Stomach (tissue), 8 donors: ENCODE measurements at regions not wholly inside any gene's neighbourhood (a gene's known extent, or its start where the extent isn't known, plus 50 kb on each side); places are given as distances from the start of the nearest gene placed in this dataset.

ENCODE experiments used
- DNase-seq, 2 donors: peaks; one replicate each; pipeline versions ENCODE4 v3.0.0 to v3.0.0-alpha.2; 2013 to 2019
- H3K27ac ChIP-seq, 5 donors: fragments of 200-600 bp in 4 of 5; sonication (generic) in 4 of 5; one replicate each; pipeline ENCODE4 v1.5.1; 2013 to 2019; ENCODE audit warnings: mild to moderate bottlenecking in 1 of 5, moderate library complexity in 1 of 5
- H3K27me3 ChIP-seq, 3 donors: fragments of 200-600 bp; sonication (generic); one replicate each; pipeline ENCODE4 v1.5.1; 2017 to 2019; ENCODE audit warnings: mixed run types in 1 of 3
- H3K36me3 ChIP-seq, 4 donors: fragments of 200-600 bp; sonication (generic); 1 replicate in 3 of 4; 2 replicates in 1 of 4; pipeline ENCODE4 v1.5.1; 2016 to 2019
- H3K4me1 ChIP-seq, 4 donors: fragments of 200-600 bp; sonication (generic); one replicate each; pipeline ENCODE4 v1.5.1; 2016 to 2019
- H3K4me3 ChIP-seq, 4 donors: fragments of 200-600 bp; sonication (generic) in 3 of 4; one replicate each; pipeline ENCODE4 v1.5.1; 2016 to 2019; ENCODE audit warnings: mild to moderate bottlenecking in 1 of 4
- H3K9me3 ChIP-seq, 4 donors: fragments of 200-600 bp; sonication (generic); one replicate each; pipeline ENCODE4 v1.5.1; 2016 to 2019
- EP300 ChIP-seq: sonication (generic); formaldehyde crosslinking; IDR thresholded peaks from one replicate; pipeline ENCODE4 v1.6.1; 2017; ENCODE audit warnings: antibody characterized with exemption
- POLR2A ChIP-seq, 4 donors: fragments of 450-650 bp; IDR thresholded peaks; one replicate each; pipeline ENCODE4 v1.6.1; 2016; ENCODE audit warnings: antibody characterized with exemption in 4 of 4, control low read depth in 2 of 4, mild to moderate bottlenecking in 1 of 4, moderate library complexity in 1 of 4
- POLR2AphosphoS5 ChIP-seq, 3 donors: sonication (generic); formaldehyde crosslinking; IDR thresholded peaks; one replicate each; pipeline ENCODE4 v1.6.1; 2016; ENCODE audit warnings: antibody characterized with exemption in 3 of 3
- WGBS, 5 donors: extraction: QIAGEN DNeasy Blood & Tissue Kit in 3 of 5; methylation state at CpG; one replicate each; pipeline versions ENCODE4 v1.1.5 to v1.1.7; 2013 to 2018; 5-methylcytosine and 5-hydroxymethylcytosine counted together
- intact Hi-C: fragments of 100-400 bp; cut with DNase I; formaldehyde crosslinking; loops from one replicate; pipeline ENCODE4 v1.15.1; 2023; ENCODE audit warnings: low total_unique reads
- TF ChIP-seq, protein P1 (sequence below), 7 experiments: fragments of 450-650 bp in 4 of 7; fragments of 200-600 bp in 3 of 7; sonication (generic) in 3 of 7; IDR thresholded peaks; one replicate each; pipeline ENCODE4 v1.5.1; 2016 to 2019; ENCODE audit warnings: antibody characterized with exemption in 7 of 7, control low read depth in 2 of 7, mild to moderate bottlenecking in 1 of 7
- donor health status: healthy with polysubstance abuse.
- donor health status: Bipolar disorder and iron deficiency.
- donor health status: healthy.

DNA sequence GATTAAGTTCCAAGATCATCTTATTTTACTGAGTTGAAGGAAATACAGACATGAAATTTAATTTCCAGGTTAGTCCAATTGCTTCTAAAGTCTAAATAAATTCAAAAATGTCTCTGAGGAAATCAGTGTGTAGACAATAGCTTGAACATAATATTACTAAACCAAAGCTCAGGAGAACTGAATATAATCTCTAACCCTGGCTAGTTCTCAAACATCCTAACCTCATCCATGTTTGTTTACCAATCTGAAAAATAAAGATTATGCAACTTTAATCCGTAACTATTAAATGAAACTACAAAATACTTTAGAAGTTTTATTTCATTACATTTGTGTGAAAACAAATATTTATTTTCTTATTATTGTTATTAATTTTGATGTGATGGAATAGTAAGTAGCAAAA, 387.2 kb downstream of the TBC1D32 start:
- 0% methylated on average over 1 of the region's 1 CpG for WGBS, 5 donors
- H3K4me1 ChIP-seq = no peaks in the 10 kb centered on the region
- no peaks in the 10 kb centered on the region for H3K36me3 ChIP-seq
- no peaks in the 10 kb centered on the region for H3K9me3 ChIP-seq
- intact Hi-C loops = no loop called here
- H3K27me3 ChIP-seq = no peaks in the 10 kb centered on the region
- DNase-seq = no peak
- no peak overlapping the region for H3K4me3 ChIP-seq
- no peak overlapping the region for H3K27ac ChIP-seq
- no peak for TF ChIP-seq POLR2AphosphoS5 (IDR thresholded peaks at IDR 0.05)
- TF ChIP-seq POLR2A (IDR thresholded peaks at IDR 0.05) = no peak
- TF ChIP-seq EP300 = no peak
- TF ChIP-seq, protein P1, sequence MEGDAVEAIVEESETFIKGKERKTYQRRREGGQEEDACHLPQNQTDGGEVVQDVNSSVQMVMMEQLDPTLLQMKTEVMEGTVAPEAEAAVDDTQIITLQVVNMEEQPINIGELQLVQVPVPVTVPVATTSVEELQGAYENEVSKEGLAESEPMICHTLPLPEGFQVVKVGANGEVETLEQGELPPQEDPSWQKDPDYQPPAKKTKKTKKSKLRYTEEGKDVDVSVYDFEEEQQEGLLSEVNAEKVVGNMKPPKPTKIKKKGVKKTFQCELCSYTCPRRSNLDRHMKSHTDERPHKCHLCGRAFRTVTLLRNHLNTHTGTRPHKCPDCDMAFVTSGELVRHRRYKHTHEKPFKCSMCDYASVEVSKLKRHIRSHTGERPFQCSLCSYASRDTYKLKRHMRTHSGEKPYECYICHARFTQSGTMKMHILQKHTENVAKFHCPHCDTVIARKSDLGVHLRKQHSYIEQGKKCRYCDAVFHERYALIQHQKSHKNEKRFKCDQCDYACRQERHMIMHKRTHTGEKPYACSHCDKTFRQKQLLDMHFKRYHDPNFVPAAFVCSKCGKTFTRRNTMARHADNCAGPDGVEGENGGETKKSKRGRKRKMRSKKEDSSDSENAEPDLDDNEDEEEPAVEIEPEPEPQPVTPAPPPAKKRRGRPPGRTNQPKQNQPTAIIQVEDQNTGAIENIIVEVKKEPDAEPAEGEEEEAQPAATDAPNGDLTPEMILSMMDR (IDR thresholded peaks at IDR 0.05) = no peak

DNA sequence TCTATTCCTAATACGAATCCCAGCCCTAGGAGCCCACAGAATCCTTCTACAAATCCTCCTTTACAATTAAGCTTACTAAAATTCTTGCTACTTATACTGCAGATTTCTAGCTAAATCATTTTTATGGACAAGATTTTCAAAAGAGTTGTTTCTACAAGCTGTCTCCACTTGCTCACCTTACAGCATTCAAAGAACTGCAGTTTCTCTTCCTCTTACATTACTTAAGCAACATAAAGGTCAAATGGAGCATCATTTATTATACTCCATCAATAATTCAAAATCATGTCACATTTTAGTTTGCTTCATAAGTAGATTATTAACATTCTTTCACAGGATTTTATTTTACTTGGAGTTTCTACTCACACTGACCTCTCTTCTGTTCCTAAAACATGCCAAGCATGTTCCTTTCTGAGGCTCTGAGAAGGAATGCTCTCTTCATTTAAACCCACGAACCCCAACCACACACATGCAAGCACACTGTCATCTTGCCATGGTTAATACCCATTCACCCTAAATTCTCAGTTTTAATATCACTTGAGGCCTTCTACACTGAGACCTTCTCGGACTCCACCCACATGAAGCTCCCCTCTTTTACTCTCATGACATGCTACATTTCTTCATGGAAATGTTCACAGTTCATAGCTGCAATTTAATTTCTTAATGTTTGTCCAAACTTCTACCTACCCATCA, 388.2 kb downstream of the TBC1D32 start:
- intact Hi-C loops = no loop called here
- DNase-seq = no peak
- TF ChIP-seq POLR2AphosphoS5 (IDR thresholded peaks at IDR 0.05) (no peak), EP300 (no peak), POLR2A (IDR thresholded peaks at IDR 0.05) (no peak)
- TF ChIP-seq, protein P1 (IDR thresholded peaks at IDR 0.05) = no peak
- WGBS, 5 donors = 76 to 87% (median 79%) methylated on average over 3 of the region's 3 CpGs
- no peak overlapping the region for H3K27ac ChIP-seq
- no peaks in the 10 kb centered on the region for H3K9me3 ChIP-seq
- no peaks in the 10 kb centered on the region for H3K4me1 ChIP-seq
- no peaks in the 10 kb centered on the region for H3K36me3 ChIP-seq
- H3K27me3 ChIP-seq = no peaks in the 10 kb centered on the region
- no peak overlapping the region for H3K4me3 ChIP-seq

DNA sequence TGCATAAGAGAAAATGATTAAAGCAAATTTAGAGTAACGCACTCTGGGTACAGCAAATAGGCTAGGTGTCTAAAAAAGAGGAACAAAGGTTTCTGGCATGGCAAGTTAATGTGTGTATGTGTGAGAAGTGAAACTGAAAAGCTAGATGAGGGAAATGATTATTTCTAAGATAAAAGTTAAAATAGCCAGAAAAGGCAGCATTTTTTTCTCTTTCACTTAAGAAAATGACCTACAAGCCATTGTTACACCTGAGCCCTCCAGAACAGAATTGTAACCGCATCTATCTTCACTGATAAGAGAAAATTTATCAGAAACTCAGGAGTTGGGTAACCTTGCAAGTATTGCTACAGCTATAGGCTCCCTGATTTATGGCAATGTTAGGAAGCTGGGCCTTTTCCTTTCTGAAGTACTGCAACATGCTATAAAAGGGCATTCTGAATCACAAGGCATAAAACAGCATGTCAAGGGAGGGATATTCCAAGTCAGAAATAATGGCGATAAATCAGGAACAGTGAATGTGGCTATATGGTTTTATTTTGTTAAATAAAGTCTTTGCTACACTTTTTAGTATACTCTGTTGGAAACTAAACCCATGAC, 395.3 kb downstream of the TBC1D32 start:
- 50 to 64% (median 57%) methylated on average over 3 of the region's 3 CpGs for WGBS, 5 donors
- H3K27ac ChIP-seq = no peak overlapping the region
- no peak for TF ChIP-seq EP300
- TF ChIP-seq, protein P1 (IDR thresholded peaks at IDR 0.05) = no peak
- TF ChIP-seq POLR2AphosphoS5 (IDR thresholded peaks at IDR 0.05) = no peak
- TF ChIP-seq POLR2A (IDR thresholded peaks at IDR 0.05) = no peak
- H3K9me3 ChIP-seq = no peaks in the 10 kb centered on the region
- H3K36me3 ChIP-seq = no peaks in the 10 kb centered on the region
- H3K4me1 ChIP-seq = peaks cover 0 to 7% (median 0%) of the 10 kb centered on the region in 4 donors
- H3K27me3 ChIP-seq = no peaks in the 10 kb centered on the region
- no peak for DNase-seq
- H3K4me3 ChIP-seq = no peak overlapping the region
- intact Hi-C loops = no loop called here

DNA sequence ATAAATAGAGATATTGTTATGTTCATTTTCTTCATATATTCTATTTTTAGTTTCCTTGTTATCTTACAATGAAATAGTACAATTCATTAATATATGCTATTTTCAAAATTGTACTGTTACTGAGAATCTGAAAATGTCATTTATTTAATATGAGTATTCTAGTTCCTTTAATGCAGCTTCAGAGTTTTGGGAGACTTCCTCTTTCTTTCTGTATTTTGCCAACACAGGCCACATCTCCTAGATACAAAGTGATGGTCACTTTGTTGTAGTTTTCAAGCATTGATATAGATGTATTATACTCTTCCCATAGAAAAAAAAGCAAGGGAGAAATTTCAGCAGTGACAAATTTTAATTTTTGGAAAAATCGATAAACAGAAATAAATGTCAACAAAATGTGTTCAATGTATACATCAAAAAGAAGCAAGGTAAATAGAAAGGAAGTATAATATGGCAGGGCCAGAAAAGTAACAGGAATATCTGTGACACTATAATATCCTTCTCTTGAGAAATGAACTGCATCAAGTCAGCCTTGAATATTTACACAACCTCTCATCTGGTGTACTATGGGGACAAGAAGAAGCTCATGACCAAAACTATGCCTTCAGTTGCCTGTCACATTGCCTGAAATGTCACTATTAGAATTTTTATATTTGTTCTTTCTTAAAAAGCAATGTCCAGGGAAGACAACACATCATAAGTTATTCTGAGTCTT, 396.0 kb downstream of the TBC1D32 start:
- H3K4me3 ChIP-seq = no peak overlapping the region
- no peaks in the 10 kb centered on the region for H3K36me3 ChIP-seq
- no peaks in the 10 kb centered on the region for H3K27me3 ChIP-seq
- no peak for DNase-seq
- no peaks in the 10 kb centered on the region for H3K9me3 ChIP-seq
- 78 to 90% (median 80%) methylated on average over 1 of the region's 1 CpG for WGBS, 5 donors
- H3K27ac ChIP-seq = no peak overlapping the region
- TF ChIP-seq, protein P1 (IDR thresholded peaks at IDR 0.05) = no peak
- no peak for TF ChIP-seq EP300
- no peak for TF ChIP-seq POLR2AphosphoS5 (IDR thresholded peaks at IDR 0.05)
- TF ChIP-seq POLR2A (IDR thresholded peaks at IDR 0.05) = no peak
- intact Hi-C loops = no loop called here
- peaks cover 0 to 7% (median 0%) of the 10 kb centered on the region in 4 donors for H3K4me1 ChIP-seq
